WERI-Rb-1 (cell line): ENCODE measurements at regions not wholly inside any gene's neighbourhood (a gene's known extent, or its start where the extent isn't known, plus 50 kb on each side); places are given as distances from the start of the nearest gene placed in this dataset.

Experiments used
- DNase-seq: peaks from one replicate; pipeline ENCODE4 v3.0.0-alpha.2; 2020
- H3K27ac ChIP-seq: fragments of 250-450 bp; sonication (Bioruptor Pico); 2 replicates; pipeline ENCODE4 v1.5.1; 2020; ENCODE audit warnings: mild to moderate bottlenecking, moderate library complexity
- H3K27me3 ChIP-seq: fragments of 250-450 bp; sonication (Bioruptor Pico); 2 replicates; pipeline ENCODE4 v1.5.1; 2021; ENCODE audit warnings: mild to moderate bottlenecking, low read depth, moderate library complexity; ENCODE audit not compliant: insufficient read depth, severe bottlenecking
- H3K36me3 ChIP-seq: fragments of 250-450 bp; sonication (Bioruptor Pico); 2 replicates; pipeline ENCODE4 v1.5.1; 2020; ENCODE audit warnings: mild to moderate bottlenecking, moderate library complexity
- H3K4me3 ChIP-seq: 2 replicates; pipeline ENCODE4 v1.5.1; 2011; ENCODE audit warnings: low read depth, mild to moderate bottlenecking, control low read depth, low read length
- H3K9me3 ChIP-seq: fragments of 250-450 bp; sonication (Bioruptor Pico); 2 replicates; pipeline ENCODE4 v1.5.1; 2021; ENCODE audit warnings: mild to moderate bottlenecking, moderate library complexity; ENCODE audit not compliant: severe bottlenecking
- CTCF ChIP-seq: IDR thresholded peaks from 2 replicates; pipeline ENCODE4 v1.5.1; 2011; ENCODE audit warnings: low read depth, mild to moderate bottlenecking, control low read depth, inconsistent platforms, low read length

- H3K4me3 ChIP-seq = no peak overlapping the region
- no peaks in the 10 kb centered on the region for H3K9me3 ChIP-seq
- no peak for DNase-seq
- no peaks in the 10 kb centered on the region for H3K36me3 ChIP-seq
- H3K27me3 ChIP-seq = no peaks in the 10 kb centered on the region
- no peak overlapping the region for H3K27ac ChIP-seq
- TF ChIP-seq CTCF = no peak
Measured at GRCh38 chr2:207330912-207331311, 165.2 kb upstream of the KLF7 start.

- no peak for TF ChIP-seq CTCF
- no peak overlapping the region for H3K4me3 ChIP-seq
- H3K9me3 ChIP-seq = no peaks in the 10 kb centered on the region
- no peak for DNase-seq
- H3K27ac ChIP-seq = no peak overlapping the region
- no peaks in the 10 kb centered on the region for H3K36me3 ChIP-seq
- no peaks in the 10 kb centered on the region for H3K27me3 ChIP-seq
Measured at GRCh38 chr2:207331674-207332073, 165.9 kb upstream of the KLF7 start.

- H3K27ac ChIP-seq = no peak overlapping the region
- TF ChIP-seq CTCF = no peak
- H3K4me3 ChIP-seq = no peak overlapping the region
- H3K36me3 ChIP-seq = no peaks in the 10 kb centered on the region
- no peaks in the 10 kb centered on the region for H3K27me3 ChIP-seq
- DNase-seq = no peak
- no peaks in the 10 kb centered on the region for H3K9me3 ChIP-seq
Measured at GRCh38 chr2:207332480-207333212, 166.9 kb upstream of the KLF7 start.

- Histone ChIP-seq H3K4me3 (no peak overlapping the region), H3K36me3 (no peaks in the 10 kb centered on the region), H3K27me3 (no peaks in the 10 kb centered on the region), H3K27ac (no peak overlapping the region), H3K9me3 (no peaks in the 10 kb centered on the region)
- no peak for TF ChIP-seq CTCF
- DNase-seq = no peak
Measured at GRCh38 chr2:207333599-207334300, 168.0 kb upstream of the KLF7 start.

GRCh38 chr2:207334301-207334623, 168.5 kb upstream of the KLF7 start:
- H3K4me3 ChIP-seq = no peak overlapping the region
- no peak overlapping the region for H3K27ac ChIP-seq
- no peak for DNase-seq
- TF ChIP-seq CTCF = no peak
- no peaks in the 10 kb centered on the region for H3K36me3 ChIP-seq
- H3K27me3 ChIP-seq = no peaks in the 10 kb centered on the region
- no peaks in the 10 kb centered on the region for H3K9me3 ChIP-seq
